GM23338 (cell line): ENCODE measurements at regions not wholly inside any gene's neighbourhood (a gene's known extent, or its start where the extent isn't known, plus 50 kb on each side); places are given as distances from the start of the nearest gene placed in this dataset.

ENCODE experiments used
- CTCF ChIP-seq, 2 experiments: fragments of 200-600 bp in 1 of 2; sonication (generic) in 1 of 2; conservative IDR thresholded peaks; 2 replicates each; pipeline versions ENCODE4 v1.5.1 to v1.6.1; 2016 to 2017; ENCODE audit warnings: antibody characterized with exemption in 2 of 2, low read depth in 2 of 2, mild to moderate bottlenecking in 2 of 2, moderate library complexity in 1 of 2
- EZH2 ChIP-seq: fragments of 200-600 bp; sonication (generic); IDR thresholded peaks from one replicate; pipeline ENCODE4 v1.8.0; 2017; ENCODE audit warnings: antibody characterized with exemption, mild to moderate bottlenecking, low read depth; ENCODE audit not compliant: unreplicated experiment
- EZH2phosphoT487 ChIP-seq: fragments of 200-600 bp; sonication (generic); IDR thresholded peaks from one replicate; pipeline ENCODE4 v1.8.1; 2018; ENCODE audit warnings: antibody characterized with exemption; ENCODE audit not compliant: unreplicated experiment
- NANOG ChIP-seq: IDR thresholded peaks from 2 replicates; pipeline ENCODE4 v1.6.1; 2016; ENCODE audit warnings: antibody characterized with exemption, borderline replicate concordance
- POLR2AphosphoS5 ChIP-seq: IDR thresholded peaks from 2 replicates; pipeline ENCODE4 v1.6.1; 2016; ENCODE audit warnings: antibody characterized with exemption, low read depth

GRCh38 chr6:66068907-66069306, 361.9 kb upstream of the EYS start:
- TF ChIP-seq EZH2phosphoT487 (no peak), EZH2 (no peak), NANOG (no peak), POLR2AphosphoS5 (no peak), CTCF (conservative IDR thresholded peaks at IDR 0.05; ENCODE audit: low read depth in 2 of 2) (no peak)
